HG03565 (cell line): ENCODE measurements at regions not wholly inside any gene's neighbourhood (a gene's known extent, or its start where the extent isn't known, plus 50 kb on each side); places are given as distances from the start of the nearest gene placed in this dataset.

Experiments used
- ATAC-seq: cut with Tn5 transposase; IDR thresholded peaks from one replicate; pipeline ENCODE4 v1.9.1; 2021; ENCODE audit warnings: mild to moderate bottlenecking, moderate library complexity; ENCODE audit not compliant: unreplicated experiment

GRCh38 chr4:11901089-11901488 lies 472.4 kb upstream of the HS3ST1 start:
- no peak for ATAC-seq

- no peak for ATAC-seq
These were observed 471.7 kb upstream of the HS3ST1 start for GRCh38 chr4:11900359-11900758.

GRCh38 chr4:11898796-11899195 lies 470.1 kb upstream of the HS3ST1 start:
- ATAC-seq, result no peak

GRCh38 chr4:11895766-11896165 lies 467.1 kb upstream of the HS3ST1 start:
- no peak for ATAC-seq

- no peak for ATAC-seq
These were observed 466.3 kb upstream of the HS3ST1 start for GRCh38 chr4:11894977-11895376.

GRCh38 chr4:11894221-11894620 lies 465.5 kb upstream of the HS3ST1 start:
- ATAC-seq, result no peak

GRCh38 chr4:11889099-11889498 lies 460.4 kb upstream of the HS3ST1 start:
- no peak for ATAC-seq

- no peak for ATAC-seq
These were observed 453.3 kb upstream of the HS3ST1 start for GRCh38 chr4:11881947-11882346.

- ATAC-seq, result no peak
These were observed 452.7 kb upstream of the HS3ST1 start for GRCh38 chr4:11881364-11881763.

- ATAC-seq, result no peak
These were observed 449.5 kb upstream of the HS3ST1 start for GRCh38 chr4:11878241-11878640.

- no peak for ATAC-seq
These were observed 447.4 kb upstream of the HS3ST1 start for GRCh38 chr4:11876104-11876503.

GRCh38 chr4:11869191-11869870 lies 440.6 kb upstream of the HS3ST1 start:
- ATAC-seq, result no peak

GRCh38 chr4:11866391-11866790 lies 437.7 kb upstream of the HS3ST1 start:
- ATAC-seq, result no peak

GRCh38 chr4:11860996-11861395 lies 432.3 kb upstream of the HS3ST1 start:
- ATAC-seq, result no peak

- no peak for ATAC-seq
These were observed 429.2 kb upstream of the HS3ST1 start for GRCh38 chr4:11857881-11858280.

GRCh38 chr4:11847167-11847566 lies 418.5 kb upstream of the HS3ST1 start:
- ATAC-seq, result no peak

- ATAC-seq, result no peak
These were observed 415.2 kb upstream of the HS3ST1 start for GRCh38 chr4:11843927-11844326.

- ATAC-seq, result no peak
These were observed 414.6 kb upstream of the HS3ST1 start for GRCh38 chr4:11843340-11843739.

GRCh38 chr4:11842620-11843263 lies 414.0 kb upstream of the HS3ST1 start:
- no peak for ATAC-seq

GRCh38 chr4:11839889-11840288 lies 411.2 kb upstream of the HS3ST1 start:
- no peak for ATAC-seq

GRCh38 chr4:11831739-11832138 lies 403.0 kb upstream of the HS3ST1 start:
- ATAC-seq, result no peak

- no peak for ATAC-seq
These were observed 395.9 kb upstream of the HS3ST1 start for GRCh38 chr4:11824566-11824965.
